Breast epithelium (tissue), 3 donors: ENCODE measurements at regions not wholly inside any gene's neighbourhood (a gene's known extent, or its start where the extent isn't known, plus 50 kb on each side); places are given as distances from the start of the nearest gene placed in this dataset.

Source experiments
- CTCF ChIP-seq, 3 donors: fragments of 450-650 bp; IDR thresholded peaks; one replicate each; pipeline ENCODE4 v1.5.1; 2016 to 2017; ENCODE audit warnings: antibody characterized with exemption in 3 of 3, mild to moderate bottlenecking in 3 of 3, moderate library complexity in 3 of 3
- POLR2A ChIP-seq: fragments of 450-650 bp; IDR thresholded peaks from one replicate; pipeline ENCODE4 v1.6.1; 2016; ENCODE audit warnings: antibody characterized with exemption, mild to moderate bottlenecking, moderate library complexity
- POLR2AphosphoS5 ChIP-seq, 3 donors: sonication (generic); formaldehyde crosslinking; IDR thresholded peaks; one replicate each; pipeline ENCODE4 v1.6.1; 2017; ENCODE audit warnings: antibody characterized with exemption in 3 of 3

GRCh38 chr5:166024970-166025369, 2266.5 kb upstream of the WWC1 start:
- no peak for TF ChIP-seq CTCF (IDR thresholded peaks at IDR 0.05)
- TF ChIP-seq POLR2A: no peak
- no peak for TF ChIP-seq POLR2AphosphoS5 (IDR thresholded peaks at IDR 0.05)
